DND-41 (cell line): ENCODE measurements at regions not wholly inside any gene's neighbourhood (a gene's known extent, or its start where the extent isn't known, plus 50 kb on each side); places are given as distances from the start of the nearest gene placed in this dataset.
"Not testable (repeated sequence)": the region's sequence is repeated elsewhere in the genome, so short reads cannot be mapped to it uniquely, and the experiment has no call there.

Experiments used
- ATAC-seq: fragments of 200-7000 bp; cut with Tn5 transposase; 3 replicates; pipeline ENCODE4 v1.9.1; 2021; ENCODE audit warnings: low read depth; ENCODE audit not compliant: insufficient read depth
- DNase-seq: peaks from one replicate; pipeline ENCODE4 v3.0.0-alpha.2; 2020
- H2AFZ ChIP-seq: 2 replicates; pipeline ENCODE4 v1.6.0; 2012; ENCODE audit warnings: low read depth, low read length
- H3K27ac ChIP-seq: 2 replicates; pipeline ENCODE4 v1.5.1; 2012; ENCODE audit warnings: low read length, inconsistent platforms
- H3K27me3 ChIP-seq: fragments of 200-600 bp; sonication (generic); 2 replicates; pipeline ENCODE4 v1.6.0; 2012; ENCODE audit warnings: low read length, mild to moderate bottlenecking, inconsistent platforms; ENCODE audit not compliant: insufficient read depth, poor library complexity
- H3K36me3 ChIP-seq: 2 replicates; pipeline ENCODE4 v1.5.1; 2012; ENCODE audit warnings: low read length, inconsistent platforms; ENCODE audit not compliant: insufficient read depth
- H3K4me1 ChIP-seq: 2 replicates; pipeline ENCODE4 v1.5.1; 2012; ENCODE audit warnings: mild to moderate bottlenecking, low read length; ENCODE audit not compliant: insufficient read depth
- H3K4me2 ChIP-seq: 2 replicates; pipeline ENCODE4 v1.6.0; 2012; ENCODE audit warnings: mild to moderate bottlenecking, moderate library complexity, low read length, inconsistent platforms; ENCODE audit not compliant: insufficient read depth
- H3K4me3 ChIP-seq, 2 experiments: fragments of 200-600 bp in 1 of 2; shearing (Covaris generic) in 1 of 2; 2 replicates each; pipeline ENCODE4 v1.5.1; 2012 to 2016; ENCODE audit warnings: inconsistent platforms in 2 of 2, low read length in 2 of 2, mild to moderate bottlenecking in 2 of 2, low read depth in 1 of 2, moderate library complexity in 1 of 2
- H3K79me2 ChIP-seq: 2 replicates; pipeline ENCODE4 v1.6.0; 2012; ENCODE audit warnings: low read length, inconsistent platforms; ENCODE audit not compliant: insufficient read depth
- H3K9ac ChIP-seq: 2 replicates; pipeline ENCODE4 v1.6.0; 2012; ENCODE audit warnings: low read depth, mild to moderate bottlenecking, inconsistent platforms, low read length, moderate library complexity
- H3K9me3 ChIP-seq: 2 replicates; pipeline ENCODE4 v1.5.1; 2012; ENCODE audit warnings: low read length, moderate library complexity, mild to moderate bottlenecking, inconsistent platforms; ENCODE audit not compliant: insufficient read depth, severe bottlenecking
- H4K20me1 ChIP-seq: 2 replicates; pipeline ENCODE4 v1.6.0; 2012; ENCODE audit warnings: low read length; ENCODE audit not compliant: insufficient read depth
- EZH2 ChIP-seq: IDR thresholded peaks from 3 replicates; pipeline ENCODE4 v1.6.1; 2012; ENCODE audit warnings: borderline replicate concordance, low read depth, mild to moderate bottlenecking, moderate library complexity, low read length, inconsistent platforms; ENCODE audit not compliant: severe bottlenecking
- TF ChIP-seq, protein P1 (sequence below): IDR thresholded peaks from 2 replicates; pipeline ENCODE4 v1.5.1; 2012; ENCODE audit warnings: borderline replicate concordance, low read length, moderate library complexity, mild to moderate bottlenecking; ENCODE audit not compliant: poor library complexity, severe bottlenecking; ENCODE audit errors: extremely low read depth

GRCh38 chr12:47463918-47464317, 241.9 kb downstream of the RPAP3 start:
- H4K20me1 ChIP-seq, H3K27ac ChIP-seq, ATAC-seq, H3K36me3 ChIP-seq, H3K79me2 ChIP-seq, DNase-seq, H3K9ac ChIP-seq, H3K4me1 ChIP-seq, H3K4me3 ChIP-seq, H3K27me3 ChIP-seq, H3K9me3 ChIP-seq, H3K4me2 ChIP-seq, H2AFZ ChIP-seq: not testable (repeated sequence)

- Histone ChIP-seq H3K4me3 (no peak overlapping the region), H3K27me3 (no peaks in the 10 kb centered on the region), H4K20me1 (no peaks in the 10 kb centered on the region), H3K4me2 (no peak overlapping the region), H3K9ac (no peak overlapping the region), H2AFZ (no peak overlapping the region), H3K79me2 (no peaks in the 10 kb centered on the region), H3K27ac (no peak overlapping the region), H3K9me3 (no peaks in the 10 kb centered on the region), H3K4me1 (no peaks in the 10 kb centered on the region), H3K36me3 (no peaks in the 10 kb centered on the region)
- DNase-seq, result no peak
- no peak for TF ChIP-seq EZH2
- TF ChIP-seq, protein P1, sequence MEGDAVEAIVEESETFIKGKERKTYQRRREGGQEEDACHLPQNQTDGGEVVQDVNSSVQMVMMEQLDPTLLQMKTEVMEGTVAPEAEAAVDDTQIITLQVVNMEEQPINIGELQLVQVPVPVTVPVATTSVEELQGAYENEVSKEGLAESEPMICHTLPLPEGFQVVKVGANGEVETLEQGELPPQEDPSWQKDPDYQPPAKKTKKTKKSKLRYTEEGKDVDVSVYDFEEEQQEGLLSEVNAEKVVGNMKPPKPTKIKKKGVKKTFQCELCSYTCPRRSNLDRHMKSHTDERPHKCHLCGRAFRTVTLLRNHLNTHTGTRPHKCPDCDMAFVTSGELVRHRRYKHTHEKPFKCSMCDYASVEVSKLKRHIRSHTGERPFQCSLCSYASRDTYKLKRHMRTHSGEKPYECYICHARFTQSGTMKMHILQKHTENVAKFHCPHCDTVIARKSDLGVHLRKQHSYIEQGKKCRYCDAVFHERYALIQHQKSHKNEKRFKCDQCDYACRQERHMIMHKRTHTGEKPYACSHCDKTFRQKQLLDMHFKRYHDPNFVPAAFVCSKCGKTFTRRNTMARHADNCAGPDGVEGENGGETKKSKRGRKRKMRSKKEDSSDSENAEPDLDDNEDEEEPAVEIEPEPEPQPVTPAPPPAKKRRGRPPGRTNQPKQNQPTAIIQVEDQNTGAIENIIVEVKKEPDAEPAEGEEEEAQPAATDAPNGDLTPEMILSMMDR, result no peak
- no peak for ATAC-seq
Measured at GRCh38 chr12:47458279-47458678, 247.6 kb downstream of the RPAP3 start.

GRCh38 chr12:47449797-47450196, 256.0 kb downstream of the RPAP3 start:
- no peaks in the 10 kb centered on the region for H3K9me3 ChIP-seq
- TF ChIP-seq, protein P1, result no peak
- no peak for TF ChIP-seq EZH2
- H3K27ac ChIP-seq, result no peak overlapping the region
- no peak for ATAC-seq
- no peaks in the 10 kb centered on the region for H3K79me2 ChIP-seq
- H3K4me2 ChIP-seq, result no peak overlapping the region
- H3K9ac ChIP-seq, result no peak overlapping the region
- H3K27me3 ChIP-seq, result no peaks in the 10 kb centered on the region
- no peaks in the 10 kb centered on the region for H4K20me1 ChIP-seq
- H3K4me1 ChIP-seq, result no peaks in the 10 kb centered on the region
- no peak for DNase-seq
- no peaks in the 10 kb centered on the region for H3K36me3 ChIP-seq
- no peak overlapping the region for H3K4me3 ChIP-seq
- H2AFZ ChIP-seq, result no peak overlapping the region

GRCh38 chr12:47442310-47442709, 263.5 kb downstream of the RPAP3 start:
- no peak overlapping the region for H3K27ac ChIP-seq
- H3K9me3 ChIP-seq, result peaks cover 8% of the 10 kb centered on the region
- H3K9ac ChIP-seq, result no peak overlapping the region
- H3K79me2 ChIP-seq, result no peaks in the 10 kb centered on the region
- DNase-seq, result no peak
- H3K4me3 ChIP-seq, result no peak overlapping the region
- no peak for TF ChIP-seq EZH2
- TF ChIP-seq, protein P1, result no peak
- no peak overlapping the region for H2AFZ ChIP-seq
- H3K4me1 ChIP-seq, result no peaks in the 10 kb centered on the region
- H3K36me3 ChIP-seq, result no peaks in the 10 kb centered on the region
- no peak overlapping the region for H3K4me2 ChIP-seq
- H3K27me3 ChIP-seq, result no peaks in the 10 kb centered on the region
- ATAC-seq, result no peak
- H4K20me1 ChIP-seq, result no peaks in the 10 kb centered on the region
